Stimulated activated CD8-positive, alpha-beta memory T cell treated with anti-CD3 and anti-CD28 coated beads, Interleukin-12 subunit alpha, Interleukin-12 subunit beta, amount 100 ng/mL, for 24 hours (primary cell): ENCODE measurements at regions not wholly inside any gene's neighbourhood (a gene's known extent, or its start where the extent isn't known, plus 50 kb on each side); places are given as distances from the start of the nearest gene placed in this dataset.

ENCODE experiments used
- DNase-seq: peaks from one replicate; pipeline ENCODE4 v3.0.0-alpha.2; 2020; ENCODE audit errors: extremely low read depth

- no peak for DNase-seq
Measured at GRCh38 chr13:40409278-40409677, 257.2 kb downstream of the FOXO1 start.

DNA sequence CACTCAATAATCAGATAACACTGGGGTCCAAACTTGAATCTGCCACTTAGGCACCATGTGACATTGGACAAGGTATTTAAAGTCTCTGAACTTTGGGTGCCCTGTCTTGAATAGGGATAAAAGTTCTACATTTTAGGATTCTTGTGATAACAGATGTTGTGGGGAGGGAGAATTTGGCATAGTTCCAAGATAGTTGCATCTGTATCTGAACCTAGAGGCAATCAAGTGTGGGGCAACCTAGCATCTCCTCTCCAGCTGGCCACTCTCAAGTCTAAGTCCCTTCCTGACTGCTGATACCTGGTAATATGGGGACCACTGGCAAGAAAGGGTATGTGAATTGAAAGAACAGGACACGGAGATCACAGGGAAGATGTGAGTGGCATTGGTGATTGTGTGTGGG lies 256.1 kb downstream of the FOXO1 start:
- no peak for DNase-seq

- no peak for DNase-seq
Measured at GRCh38 chr13:40420160-40420740, 246.2 kb downstream of the FOXO1 start.

DNA sequence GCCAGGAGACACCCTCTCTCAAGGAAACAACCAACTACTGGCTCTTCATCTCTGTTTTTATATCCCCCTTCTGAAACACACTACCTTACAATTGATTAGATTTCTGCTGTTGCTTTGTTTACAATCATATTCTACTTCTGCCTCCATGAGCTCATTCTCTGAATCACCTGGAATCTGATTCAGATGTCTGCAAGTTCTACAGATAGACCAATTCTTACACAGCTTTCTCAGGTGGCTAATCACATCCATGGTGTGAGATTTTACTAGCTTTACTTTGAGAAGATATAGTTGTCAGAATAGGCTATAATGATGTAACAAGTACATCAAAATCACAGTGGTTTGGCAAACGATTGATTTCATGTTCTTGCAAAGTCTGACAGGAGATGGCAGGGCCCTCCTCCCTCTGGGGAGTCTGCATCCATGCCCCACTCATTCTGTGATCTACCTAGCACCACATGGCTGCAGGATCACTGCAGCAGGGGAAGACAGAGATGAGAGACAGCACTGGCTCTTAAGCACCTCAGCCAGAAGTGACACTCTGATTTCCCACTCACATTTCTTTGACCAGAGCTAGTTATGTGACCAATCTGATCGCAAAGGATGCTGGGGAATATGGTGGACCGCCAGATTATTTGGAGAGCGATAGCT lies 243.7 kb downstream of the FOXO1 start:
- no peak for DNase-seq

DNA sequence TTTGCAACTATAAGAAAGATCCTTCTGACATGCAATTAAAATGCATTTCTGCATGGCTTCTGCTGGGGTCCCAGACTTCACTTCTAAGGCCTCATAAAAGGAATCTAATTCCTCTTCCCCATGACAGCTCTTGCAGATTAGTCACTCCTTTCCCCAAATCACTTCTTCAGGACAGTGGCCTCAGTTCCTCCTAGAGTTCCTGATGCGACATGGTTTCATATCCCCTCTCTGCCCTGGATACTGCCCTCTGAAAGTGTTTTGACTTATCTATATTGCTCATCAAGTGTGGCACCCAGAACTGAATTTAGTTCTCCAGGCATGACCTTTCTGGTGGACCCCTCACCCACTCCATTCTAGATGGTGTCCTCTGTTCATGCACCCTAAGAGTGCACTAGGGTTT lies 238.1 kb downstream of the FOXO1 start:
- no peak for DNase-seq

DNA sequence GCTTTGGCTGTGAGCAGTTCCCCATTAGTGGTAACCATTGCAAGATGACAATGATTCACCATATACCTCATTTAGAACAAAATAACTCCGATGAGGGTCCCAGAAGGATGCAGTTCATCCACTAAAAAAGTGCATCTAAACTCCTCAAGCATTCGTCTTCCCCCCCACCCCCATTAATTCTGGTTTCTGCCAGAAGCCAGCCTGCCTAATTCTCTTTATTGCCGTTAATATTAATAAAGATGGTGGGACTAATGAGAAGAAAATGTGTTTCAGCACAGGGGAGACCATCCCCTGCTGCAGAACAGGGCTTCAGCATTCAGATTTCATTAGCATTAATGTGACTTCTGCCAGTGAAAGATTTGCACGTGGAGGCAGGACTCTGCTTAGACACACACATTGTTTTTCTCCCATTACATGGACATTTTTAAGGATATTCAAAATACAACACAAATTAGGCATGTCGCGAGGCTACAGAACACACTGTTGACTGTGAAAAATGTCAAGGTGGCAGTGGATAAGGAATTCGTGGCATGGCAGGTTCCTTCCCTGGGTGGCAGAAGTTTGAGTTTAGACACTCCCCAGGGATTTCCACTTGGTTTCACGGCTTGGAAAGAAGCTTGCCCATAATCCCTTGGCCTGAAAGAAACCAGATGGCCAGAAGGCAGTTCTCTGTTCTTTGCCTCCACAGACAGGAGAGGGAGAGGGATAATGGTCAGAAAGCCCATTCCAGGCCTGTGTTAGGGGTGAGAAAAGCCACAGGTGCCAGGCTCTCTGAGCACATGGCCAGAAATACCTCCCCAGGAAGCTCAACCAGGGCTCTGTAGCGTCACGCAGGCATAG lies 236.5 kb downstream of the FOXO1 start:
- no peak for DNase-seq

DNA sequence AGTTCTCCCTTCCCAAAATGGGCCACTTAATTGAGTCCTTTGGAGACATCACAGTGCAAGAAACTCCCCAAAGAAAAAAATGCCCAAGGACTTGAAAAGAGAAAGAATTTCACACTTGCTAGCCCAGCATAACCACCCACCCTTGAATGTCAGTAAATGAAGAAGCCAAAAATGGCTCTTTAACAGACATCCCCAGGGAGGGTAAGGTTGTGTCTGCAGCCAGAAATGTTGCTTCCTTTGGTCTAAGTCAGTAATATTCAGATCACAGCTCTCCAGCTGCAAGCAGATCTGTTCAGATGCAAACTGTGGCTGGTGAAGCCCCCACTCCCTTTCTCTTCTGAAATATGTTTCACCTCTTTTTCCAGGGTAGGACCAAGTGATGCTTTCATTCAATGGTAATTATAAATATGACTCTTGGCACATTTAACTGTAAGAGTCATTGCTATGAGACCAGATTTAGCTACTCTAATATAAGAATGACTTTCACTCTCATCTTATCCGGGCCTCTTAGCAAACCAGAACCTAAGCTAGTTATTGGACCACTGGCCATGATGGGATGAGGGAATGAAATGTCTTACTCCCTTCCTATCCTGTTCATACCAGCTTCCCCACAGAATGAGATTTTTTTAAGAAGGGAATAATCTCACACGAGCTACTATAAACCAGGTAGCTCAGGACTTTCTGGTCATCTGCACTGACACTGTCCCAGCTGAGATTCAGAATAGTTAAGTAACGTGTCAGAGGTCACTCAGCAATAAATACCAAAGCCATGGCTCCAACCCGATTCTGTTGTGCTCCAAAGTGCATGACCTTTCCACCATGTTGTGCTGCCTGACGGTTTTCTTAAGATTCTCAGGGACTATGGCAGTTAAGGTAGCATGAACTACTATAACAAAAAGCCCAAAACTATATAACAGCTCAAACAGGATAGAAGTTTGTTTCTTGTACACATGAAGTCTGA lies 234.1 kb downstream of the FOXO1 start:
- DNase-seq, result no peak

DNA sequence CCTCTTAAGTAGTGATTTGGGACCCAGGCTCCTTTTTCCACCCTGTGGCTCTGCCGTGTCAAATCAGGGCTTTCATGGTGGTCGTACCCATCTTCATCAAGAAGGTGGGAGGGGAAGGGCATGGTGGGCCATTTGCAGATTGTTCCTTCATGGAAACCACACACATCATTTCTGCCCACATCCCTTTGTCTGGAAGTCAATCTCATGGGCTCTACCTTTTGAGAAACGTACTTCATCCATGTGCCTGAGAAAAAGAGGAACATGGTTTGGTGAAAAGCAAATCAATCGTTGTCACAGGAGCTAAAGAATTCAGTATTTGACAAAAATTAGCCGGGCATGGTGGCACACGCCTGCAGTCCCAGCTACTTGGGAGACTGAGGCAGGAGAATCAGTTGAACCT lies 233.4 kb downstream of the FOXO1 start:
- no peak for DNase-seq

DNA sequence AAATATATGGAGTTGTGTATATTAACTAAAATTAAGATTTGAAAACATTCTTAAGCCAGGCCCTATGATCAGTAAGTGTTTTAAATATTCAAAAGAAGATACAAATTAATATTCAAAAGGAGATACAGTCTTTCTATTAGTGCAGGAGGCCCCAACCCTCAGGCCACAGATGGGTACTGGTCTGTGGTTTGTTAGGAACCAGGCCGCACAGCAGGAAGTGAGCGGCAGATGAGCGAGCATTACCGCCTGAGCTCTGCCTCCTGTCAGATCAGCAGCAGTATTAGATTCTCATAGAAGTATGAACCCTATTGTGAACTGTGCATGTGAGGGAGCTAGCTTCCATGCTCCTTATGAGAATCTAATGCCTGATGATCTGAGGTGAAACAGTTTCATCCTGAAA lies 232.9 kb downstream of the FOXO1 start:
- peak; percentile 7 for DNase-seq

- no peak for DNase-seq
Measured at GRCh38 chr13:40434516-40435397, 231.7 kb downstream of the FOXO1 start.

GRCh38 chr13:40438022-40438680 lies 228.3 kb downstream of the FOXO1 start:
- DNase-seq, result no peak

GRCh38 chr13:40438999-40439797 lies 227.2 kb downstream of the FOXO1 start:
- DNase-seq, result no peak

DNA sequence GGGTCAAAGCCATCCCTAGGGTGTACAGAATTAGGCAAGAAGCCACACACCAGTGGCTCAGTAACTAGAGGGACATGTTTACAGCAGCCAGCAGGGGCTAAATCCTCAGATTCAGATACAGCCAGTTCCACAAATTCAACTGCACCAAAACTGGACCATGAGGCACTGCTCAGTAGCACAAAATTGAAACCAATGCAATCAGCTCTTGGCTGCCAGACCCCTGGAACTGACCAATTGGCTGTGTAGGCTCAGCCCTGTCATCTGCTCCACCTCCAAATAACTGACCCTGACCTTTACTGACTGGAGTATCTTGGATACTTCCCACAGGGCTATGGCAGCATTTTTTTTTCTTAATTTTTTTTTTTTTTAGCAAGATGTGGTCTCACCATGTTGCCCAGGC lies 226.5 kb downstream of the FOXO1 start:
- DNase-seq, result no peak

- no peak for DNase-seq
Measured at GRCh38 chr13:40440990-40441820, 225.2 kb downstream of the FOXO1 start.

GRCh38 chr13:40442231-40442630 lies 224.2 kb downstream of the FOXO1 start:
- DNase-seq, result no peak

GRCh38 chr13:40442826-40443225 lies 223.6 kb downstream of the FOXO1 start:
- DNase-seq, result no peak

DNA sequence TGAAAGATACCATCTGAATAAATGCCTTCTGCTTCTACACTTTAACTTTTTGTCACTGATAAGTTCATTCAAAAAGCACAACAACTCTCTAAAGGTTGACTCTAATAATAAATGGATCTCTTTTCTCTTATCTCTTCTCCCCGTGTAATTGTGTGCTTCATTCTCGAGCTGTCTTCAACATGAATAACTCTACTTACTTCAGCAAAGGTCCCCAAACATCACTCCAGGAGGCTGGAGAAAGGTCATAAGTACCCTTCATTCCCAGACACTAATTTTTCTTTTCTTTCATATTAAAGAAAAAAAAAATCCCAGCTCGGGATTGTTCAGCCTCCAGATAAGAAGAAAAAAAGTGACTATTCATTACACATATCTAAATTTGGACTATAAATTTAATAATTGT lies 222.2 kb downstream of the FOXO1 start:
- no peak for DNase-seq

GRCh38 chr13:40445557-40445990 lies 220.9 kb downstream of the FOXO1 start:
- DNase-seq, result no peak

DNA sequence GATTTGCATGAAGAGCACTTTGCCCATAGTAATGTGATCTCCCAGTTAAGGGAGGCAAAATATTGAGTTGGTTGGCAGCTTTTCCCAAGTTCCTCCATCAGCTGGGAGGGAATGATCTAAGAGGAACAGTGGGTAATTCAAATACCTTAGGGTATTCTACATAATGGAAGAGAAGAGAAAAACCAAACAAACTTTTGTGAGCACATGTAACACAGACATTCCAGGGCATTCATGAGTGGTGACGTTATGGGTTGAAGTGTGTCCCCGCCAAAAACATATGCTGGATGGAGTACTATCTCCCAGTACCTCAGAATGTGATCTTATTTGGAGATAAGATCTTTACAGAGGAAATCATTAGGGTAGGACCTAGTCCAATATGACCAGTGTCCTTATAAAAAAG lies 220.1 kb downstream of the FOXO1 start:
- DNase-seq, result no peak
